ENCODE measurements at regions not wholly inside any gene's neighbourhood (a gene's known extent, or its start where the extent isn't known, plus 50 kb on each side); places are given as distances from the start of the nearest gene placed in this dataset.

DNA sequence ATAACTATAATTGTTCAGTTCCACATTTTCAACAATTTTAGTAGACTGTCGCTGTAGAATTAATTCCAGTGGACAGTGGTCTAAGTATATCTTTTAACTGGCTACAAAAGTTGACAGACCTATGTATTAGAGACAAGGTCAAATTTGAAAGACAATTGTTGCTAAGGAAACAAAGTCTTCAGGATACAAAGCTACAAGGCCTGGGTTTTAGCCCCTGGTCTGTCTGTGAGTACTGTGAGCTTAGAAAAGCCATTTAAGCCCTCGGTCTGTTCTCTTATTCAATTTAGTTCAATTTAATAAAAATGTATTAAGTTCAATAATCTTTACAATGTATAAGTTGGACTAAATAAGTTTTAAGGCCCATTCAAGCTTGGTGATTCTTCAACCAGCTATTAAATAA is 352.5 kb downstream of the HDGFL1 start:
- no peak overlapping the region for H3T11ph ChIP-seq (ENCODE audit: low read length)
- H3K79me2 ChIP-seq (ENCODE audit: insufficient read depth, low read length) = no peaks in the 10 kb centered on the region
- H2AFZ ChIP-seq (ENCODE audit: low read length) = no peak overlapping the region
- H2BK5ac ChIP-seq (ENCODE audit: insufficient read length, low read length) = no peak overlapping the region
- no peak overlapping the region for H4K5ac ChIP-seq (ENCODE audit: insufficient read length, low read depth, low read length)
- H3K9ac ChIP-seq (ENCODE audit: extremely low read depth, insufficient read length, low read length) = no peak overlapping the region
- no peak overlapping the region for H3K27ac ChIP-seq (ENCODE audit: insufficient read length, low read depth, low read length)
- no peak overlapping the region for H3K18ac ChIP-seq (ENCODE audit: insufficient read length, low read depth, low read length)
- Mint-ChIP-seq H3K27ac (no peak overlapping the region), H3K9me3 (no peaks in the 10 kb centered on the region), H3K27me3 (ENCODE audit: low read depth) (no peaks in the 10 kb centered on the region), H3K4me1 (peaks cover 37 to 46% of the 10 kb centered on the region in 2 experiments), H3K36me3 (ENCODE audit: insufficient read depth in 1 of 3, low read depth in 3 of 3) (no peaks in the 10 kb centered on the region), H3K4me3 (no peak overlapping the region)
- no peaks in the 10 kb centered on the region for H4K20me1 ChIP-seq (ENCODE audit: control insufficient read depth, insufficient read depth, insufficient read length)
- no peak overlapping the region for H3K56ac ChIP-seq (ENCODE audit: insufficient read length, low read depth, low read length)
- WGBS (ENCODE audit: extremely low coverage, insufficient read length, low lambda C conversion rate) = no CpG with 5 or more reads among the region's 2 CpGs
- no peak overlapping the region for H2BK20ac ChIP-seq (ENCODE audit: low read depth, low read length, poor library complexity, severe bottlenecking)
- H4K8ac ChIP-seq (replicated peaks; ENCODE audit: insufficient read length, low read depth, low read length) = no peak overlapping the region
- H3K4me2 ChIP-seq (ENCODE audit: insufficient read depth, insufficient read length, low read length) = no peak overlapping the region
- no peak overlapping the region for H3K14ac ChIP-seq (ENCODE audit: insufficient read depth, low read length)
- H2BK15ac ChIP-seq (ENCODE audit: low read depth, low read length) = no peak overlapping the region
- no peaks in the 10 kb centered on the region for H3K9me3 ChIP-seq (ENCODE audit: control insufficient read depth, low read depth, low read length)
- H4K91ac ChIP-seq (ENCODE audit: insufficient read length, low read depth, low read length) = no peak overlapping the region
- no peak overlapping the region for H2BK12ac ChIP-seq (ENCODE audit: insufficient read length, low read depth, low read length)
- no peak overlapping the region for H3K4ac ChIP-seq (ENCODE audit: low read depth, low read length)
- peaks cover 2% of the 10 kb centered on the region; the same call in 1 of the 2 replicates for H3K4me1 ChIP-seq (ENCODE audit: insufficient read depth, low read length)
- H3K23me2 ChIP-seq (ENCODE audit: insufficient read length, low read depth, low read length, poor library complexity, severe bottlenecking) = no peaks in the 10 kb centered on the region
- TF ChIP-seq, protein P1, sequence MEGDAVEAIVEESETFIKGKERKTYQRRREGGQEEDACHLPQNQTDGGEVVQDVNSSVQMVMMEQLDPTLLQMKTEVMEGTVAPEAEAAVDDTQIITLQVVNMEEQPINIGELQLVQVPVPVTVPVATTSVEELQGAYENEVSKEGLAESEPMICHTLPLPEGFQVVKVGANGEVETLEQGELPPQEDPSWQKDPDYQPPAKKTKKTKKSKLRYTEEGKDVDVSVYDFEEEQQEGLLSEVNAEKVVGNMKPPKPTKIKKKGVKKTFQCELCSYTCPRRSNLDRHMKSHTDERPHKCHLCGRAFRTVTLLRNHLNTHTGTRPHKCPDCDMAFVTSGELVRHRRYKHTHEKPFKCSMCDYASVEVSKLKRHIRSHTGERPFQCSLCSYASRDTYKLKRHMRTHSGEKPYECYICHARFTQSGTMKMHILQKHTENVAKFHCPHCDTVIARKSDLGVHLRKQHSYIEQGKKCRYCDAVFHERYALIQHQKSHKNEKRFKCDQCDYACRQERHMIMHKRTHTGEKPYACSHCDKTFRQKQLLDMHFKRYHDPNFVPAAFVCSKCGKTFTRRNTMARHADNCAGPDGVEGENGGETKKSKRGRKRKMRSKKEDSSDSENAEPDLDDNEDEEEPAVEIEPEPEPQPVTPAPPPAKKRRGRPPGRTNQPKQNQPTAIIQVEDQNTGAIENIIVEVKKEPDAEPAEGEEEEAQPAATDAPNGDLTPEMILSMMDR (conservative IDR thresholded peaks at IDR 0.05) = no peak
- no peaks in the 10 kb centered on the region for H3K27me3 ChIP-seq (ENCODE audit: insufficient read depth, low read length)
- peak; percentile 30 for DNase-seq
- H2AK5ac ChIP-seq (ENCODE audit: insufficient read length, low read length) = no peak overlapping the region
- no peak overlapping the region for H3K23ac ChIP-seq (ENCODE audit: insufficient read length, low read depth, low read length)
- no peaks in the 10 kb centered on the region for H3K79me1 ChIP-seq (ENCODE audit: insufficient read depth, low read depth, low read length, poor library complexity, severe bottlenecking)
- no peak overlapping the region for H2BK120ac ChIP-seq (ENCODE audit: low read depth, low read length, poor library complexity, severe bottlenecking)
